Esophagus squamous epithelium (tissue), 4 donors: ENCODE measurements at regions not wholly inside any gene's neighbourhood (a gene's known extent, or its start where the extent isn't known, plus 50 kb on each side); places are given as distances from the start of the nearest gene placed in this dataset.

Source experiments
- CTCF ChIP-seq, 6 experiments: fragments of 450-650 bp in 4 of 6; fragments of 200-600 bp in 2 of 6; sonication (generic) in 2 of 6; IDR thresholded peaks; one replicate each; pipeline ENCODE4 v1.5.1; 2016 to 2019; ENCODE audit warnings: antibody characterized with exemption in 6 of 6, mild to moderate bottlenecking in 4 of 6, moderate library complexity in 4 of 6
- POLR2A ChIP-seq, 4 donors: fragments of 450-650 bp; IDR thresholded peaks; one replicate each; pipeline ENCODE4 v1.6.1; 2017; ENCODE audit warnings: antibody characterized with exemption in 4 of 4, mild to moderate bottlenecking in 4 of 4, moderate library complexity in 3 of 4

GRCh38 chr11:88435415-88435814, 97.9 kb upstream of the CTSC start:
- TF ChIP-seq POLR2A (IDR thresholded peaks at IDR 0.05) (no peak), CTCF (IDR thresholded peaks at IDR 0.05) (no peak)
